Superior temporal gyrus (tissue), 1 donor: ENCODE measurements at regions not wholly inside any gene's neighbourhood (a gene's known extent, or its start where the extent isn't known, plus 50 kb on each side); places are given as distances from the start of the nearest gene placed in this dataset.
"Not testable (repeated sequence)": the region's sequence is repeated elsewhere in the genome, so short reads cannot be mapped to it uniquely, and the experiment has no call there.

Source experiments
- DNase-seq: peaks from one replicate; pipeline ENCODE4 v3.0.0-alpha.2; 2016; ENCODE audit errors: extremely low spot score

- DNase-seq, result not testable (repeated sequence)
Observed at GRCh38 chr11:3583476-3583875, 58.3 kb downstream of the ART5 start.

GRCh38 chr11:3581389-3581725, 60.4 kb downstream of the ART5 start:
- not testable (repeated sequence) for DNase-seq

- not testable (repeated sequence) for DNase-seq
Observed at GRCh38 chr11:3580487-3581388, 61.1 kb downstream of the ART5 start.

GRCh38 chr11:3579600-3580459, 62.0 kb downstream of the ART5 start:
- DNase-seq, result not testable (repeated sequence)

GRCh38 chr11:3576066-3576604, 65.7 kb downstream of the ART5 start:
- not testable (repeated sequence) for DNase-seq

- not testable (repeated sequence) for DNase-seq
Observed at GRCh38 chr11:3572976-3573647, 68.7 kb downstream of the ART5 start.

GRCh38 chr11:3571752-3572151, 70.0 kb downstream of the ART5 start:
- not testable (repeated sequence) for DNase-seq

GRCh38 chr11:3565838-3566237, 76.0 kb downstream of the ART5 start:
- DNase-seq, result not testable (repeated sequence)

GRCh38 chr11:3564383-3564782, 77.4 kb downstream of the ART5 start:
- not testable (repeated sequence) for DNase-seq

- DNase-seq, result not testable (repeated sequence)
Observed at GRCh38 chr11:3554621-3555020, 87.2 kb downstream of the ART5 start.

GRCh38 chr11:3544990-3545389, 96.8 kb downstream of the ART5 start:
- not testable (repeated sequence) for DNase-seq

GRCh38 chr11:3538220-3538619, 103.6 kb downstream of the ART5 start:
- DNase-seq, result not testable (repeated sequence)

- not testable (repeated sequence) for DNase-seq
Observed at GRCh38 chr11:3537254-3537653, 104.5 kb downstream of the ART5 start.

- not testable (repeated sequence) for DNase-seq
Observed at GRCh38 chr11:3532958-3533357, 108.8 kb downstream of the ART5 start.

GRCh38 chr11:3531280-3531679, 110.5 kb downstream of the ART5 start:
- not testable (repeated sequence) for DNase-seq

GRCh38 chr11:3523567-3523966, 118.2 kb downstream of the ART5 start:
- not testable (repeated sequence) for DNase-seq

GRCh38 chr11:3520905-3521304, 120.9 kb downstream of the ART5 start:
- DNase-seq, result not testable (repeated sequence)

- not testable (repeated sequence) for DNase-seq
Observed at GRCh38 chr11:3519841-3520240, 122.0 kb downstream of the ART5 start.

- not testable (repeated sequence) for DNase-seq
Observed at GRCh38 chr11:3516934-3517567, 124.7 kb downstream of the ART5 start.

GRCh38 chr11:3516345-3516933, 125.4 kb downstream of the ART5 start:
- DNase-seq, result not testable (repeated sequence)
